DMS 273 (cell line): ENCODE measurements at regions not wholly inside any gene's neighbourhood (a gene's known extent, or its start where the extent isn't known, plus 50 kb on each side); places are given as distances from the start of the nearest gene placed in this dataset.

ENCODE experiments used
- DNase-seq: peaks from one replicate; lab custom pipeline; 2025; ENCODE audit not compliant: unreplicated experiment; lab: John Stamatoyannopoulos, UW

DNA sequence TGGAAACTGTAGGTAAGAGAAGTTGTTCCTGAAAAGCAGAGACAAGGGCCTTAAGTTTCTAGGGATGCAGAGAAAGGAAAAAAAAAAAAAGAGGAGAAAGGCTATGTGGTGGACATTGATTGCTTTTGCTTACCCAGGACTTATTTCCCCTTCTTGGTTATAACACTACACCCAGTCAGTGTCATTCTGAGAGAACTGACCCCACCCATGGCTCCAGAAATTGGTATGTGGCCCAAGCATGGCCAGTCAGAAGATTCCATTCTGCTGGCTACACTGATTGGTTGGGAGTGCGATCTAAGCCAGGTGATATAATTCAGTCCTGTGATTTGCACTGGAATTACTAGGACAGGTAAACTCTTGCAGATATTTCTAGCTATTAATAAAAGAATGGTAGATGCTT is 62.2 kb upstream of the EXOC4 start:
- DNase-seq: no peak

DNA sequence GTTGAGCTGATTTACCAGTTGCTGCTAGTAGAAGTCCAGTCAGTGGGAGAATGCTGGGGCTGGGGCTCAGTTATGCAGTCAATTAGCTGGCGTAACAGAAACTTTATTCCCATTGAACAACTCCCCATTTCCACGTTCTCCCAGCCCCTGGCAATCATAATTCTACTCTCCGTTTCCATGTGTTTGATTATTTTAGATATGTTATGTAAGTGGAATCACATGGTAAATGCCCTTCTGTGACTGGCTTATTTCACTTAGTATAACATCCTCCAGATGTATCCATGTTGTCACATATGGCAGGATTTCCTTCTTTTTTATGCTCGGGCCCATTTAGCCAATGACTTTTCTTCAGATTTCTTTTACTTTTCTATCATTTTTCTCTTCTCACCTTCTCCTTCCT is 61.1 kb upstream of the EXOC4 start:
- DNase-seq: no peak

DNA sequence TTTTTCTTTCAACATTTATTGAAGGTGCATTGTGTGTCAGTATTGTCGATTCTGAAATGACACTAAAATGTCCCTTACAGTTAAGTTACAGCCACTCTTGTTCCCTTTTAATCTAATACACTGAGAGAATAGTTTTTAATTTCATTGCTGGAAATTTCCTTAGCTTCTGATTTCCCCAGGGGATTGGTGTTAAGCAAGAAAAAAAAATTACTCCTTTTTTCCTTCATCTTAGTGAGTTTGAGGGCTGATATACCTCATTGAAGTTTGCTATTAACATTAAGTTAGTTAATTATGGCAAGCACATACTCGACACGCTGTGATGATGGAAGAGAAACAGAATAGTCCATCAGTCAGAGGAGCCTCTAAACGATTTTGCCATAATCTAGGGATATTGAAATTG is 57.0 kb upstream of the EXOC4 start:
- no peak for DNase-seq

GRCh38 chr7:133196856-133197612 is 55.8 kb upstream of the EXOC4 start:
- no peak for DNase-seq

- DNase-seq: no peak
These were observed 54.8 kb upstream of the EXOC4 start for GRCh38 chr7:133197972-133198544.

GRCh38 chr7:133199831-133200230 is 53.0 kb upstream of the EXOC4 start:
- no peak for DNase-seq

- no peak for DNase-seq
These were observed 51.4 kb upstream of the EXOC4 start for GRCh38 chr7:133201470-133201869.

DNA sequence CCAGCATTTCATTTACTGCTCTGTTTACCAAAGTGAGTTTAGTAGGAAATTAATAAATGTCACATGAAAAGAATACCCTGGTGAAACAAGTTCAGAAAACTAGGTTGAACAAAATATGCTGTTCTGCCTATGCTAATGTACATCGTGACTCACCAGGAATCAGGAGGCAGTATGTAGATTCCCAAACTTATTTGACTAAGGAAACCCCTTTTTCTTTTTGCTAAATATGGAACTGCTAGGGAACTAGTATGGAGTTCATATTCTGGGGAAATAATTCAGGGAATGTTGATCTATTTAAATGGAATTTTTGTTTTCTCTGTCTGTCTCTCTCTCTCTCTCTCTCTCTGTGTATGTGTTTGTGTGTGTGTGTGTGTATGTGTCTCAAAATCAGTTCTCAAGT is 49.9 kb upstream of the EXOC4 start:
- DNase-seq: no peak
